ENCODE measurements at regions not wholly inside any gene's neighbourhood (a gene's known extent, or its start where the extent isn't known, plus 50 kb on each side); places are given as distances from the start of the nearest gene placed in this dataset.

GRCh38 chr6:33907227-33907626 is 103.4 kb upstream of the MLN start:
- TF ChIP-seq ATF7 (IDR thresholded peaks at IDR 0.05; ENCODE audit: low read depth): no peak
- no peak for TF ChIP-seq CTCF (IDR thresholded peaks at IDR 0.05 in 2 of 3, conservative IDR thresholded peaks at IDR 0.05 in 1 of 3; ENCODE audit: control insufficient read depth in 2 of 3, extremely low read depth in 1 of 3, insufficient read depth in 1 of 3, low read depth in 3 of 3, low read length in 3 of 3)
- TF ChIP-seq HDAC6 (IDR thresholded peaks at IDR 0.05; ENCODE audit: unreplicated experiment): no peak
- no peak for TF ChIP-seq RCOR1 (conservative IDR thresholded peaks at IDR 0.05; ENCODE audit: low read depth, low read length)
- TF ChIP-seq CHD1 (IDR thresholded peaks at IDR 0.05; ENCODE audit: low read depth, low read length): no peak
- no peak for TF ChIP-seq TARDBP (IDR thresholded peaks at IDR 0.05; ENCODE audit: borderline replicate concordance)
- no peak for TF ChIP-seq REST (IDR thresholded peaks at IDR 0.05; ENCODE audit: low read depth, low read length)
